Pons (tissue), 1 donor: ENCODE measurements at regions not wholly inside any gene's neighbourhood (a gene's known extent, or its start where the extent isn't known, plus 50 kb on each side); places are given as distances from the start of the nearest gene placed in this dataset.

Experiments used
- DNase-seq: peaks from one replicate; pipeline ENCODE4 v3.0.0-alpha.2; 2016; ENCODE audit warnings: low spot score

GRCh38 chr15:29917600-29918597 lies 95.6 kb upstream of the TJP1 start:
- no peak for DNase-seq

DNA sequence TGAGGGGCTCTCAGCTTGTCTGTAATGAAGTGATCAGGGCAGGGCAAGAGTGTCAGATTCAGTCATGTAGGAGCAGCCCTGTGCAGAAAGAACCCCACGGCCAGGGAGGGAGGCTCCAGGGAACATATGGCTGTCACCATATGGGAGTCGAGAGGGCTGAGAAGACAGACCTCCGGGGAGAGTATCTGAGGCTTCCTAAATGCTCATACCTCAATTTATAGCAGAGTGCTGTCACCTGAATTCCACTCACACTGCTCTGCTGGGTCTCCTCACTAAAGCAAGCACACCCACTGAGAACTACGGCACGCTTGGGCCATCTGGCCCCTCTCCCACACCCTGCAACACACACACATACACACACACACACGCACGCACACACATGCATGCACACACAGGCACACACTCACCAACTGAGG lies 92.3 kb upstream of the TJP1 start:
- DNase-seq = no peak

DNA sequence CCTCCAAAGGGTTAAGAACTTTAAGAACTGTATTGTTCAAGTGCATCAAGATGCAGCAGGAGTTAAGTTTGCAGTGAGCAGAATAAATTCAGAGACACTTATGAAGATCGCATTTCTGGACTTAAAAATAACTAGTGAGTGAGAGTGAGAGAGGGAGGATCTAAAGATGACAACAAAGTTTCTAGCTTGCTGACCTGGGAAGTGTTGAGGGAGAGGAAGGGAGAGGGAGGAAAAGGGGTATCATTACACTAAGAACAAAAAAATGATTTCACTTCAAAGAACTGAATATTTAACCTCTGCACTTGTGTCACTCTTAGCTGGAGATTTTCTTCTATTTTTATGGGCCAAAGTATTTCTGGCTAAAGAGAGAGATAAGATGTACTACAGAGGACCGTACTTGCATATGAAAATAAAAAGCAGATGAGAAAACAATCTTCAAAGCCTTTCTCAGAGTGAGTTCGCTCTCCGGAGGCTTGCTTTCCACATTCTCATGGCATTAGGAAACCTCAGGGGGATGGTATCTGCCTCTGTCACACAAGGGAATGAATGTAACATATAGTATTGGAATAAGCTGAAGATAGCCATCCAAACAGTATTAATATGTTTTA lies 91.4 kb upstream of the TJP1 start:
- DNase-seq = peak; percentile 34

- DNase-seq = no peak
These were observed 89.4 kb upstream of the TJP1 start for GRCh38 chr15:29911705-29912104.

DNA sequence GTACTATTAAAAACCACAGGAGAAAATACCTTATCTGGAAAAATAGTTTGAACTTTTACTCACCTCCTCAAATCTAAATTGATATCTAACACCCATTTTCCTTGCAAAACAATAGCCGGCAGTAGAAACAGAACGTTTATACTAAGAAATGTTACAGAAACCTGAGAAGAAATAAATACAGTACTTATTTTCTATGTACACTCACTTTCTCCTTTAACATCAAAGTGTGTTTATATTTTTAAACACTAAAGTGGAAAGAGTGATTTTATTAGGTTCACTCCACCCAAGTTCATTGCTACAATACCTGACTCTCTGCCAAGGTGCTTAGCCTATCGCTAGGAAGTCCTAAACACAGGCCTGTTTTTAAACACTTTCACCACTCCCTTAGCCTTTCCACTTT lies 87.8 kb upstream of the TJP1 start:
- DNase-seq = no peak

- no peak for DNase-seq
These were observed 82.6 kb upstream of the TJP1 start for GRCh38 chr15:29904757-29905417.

DNA sequence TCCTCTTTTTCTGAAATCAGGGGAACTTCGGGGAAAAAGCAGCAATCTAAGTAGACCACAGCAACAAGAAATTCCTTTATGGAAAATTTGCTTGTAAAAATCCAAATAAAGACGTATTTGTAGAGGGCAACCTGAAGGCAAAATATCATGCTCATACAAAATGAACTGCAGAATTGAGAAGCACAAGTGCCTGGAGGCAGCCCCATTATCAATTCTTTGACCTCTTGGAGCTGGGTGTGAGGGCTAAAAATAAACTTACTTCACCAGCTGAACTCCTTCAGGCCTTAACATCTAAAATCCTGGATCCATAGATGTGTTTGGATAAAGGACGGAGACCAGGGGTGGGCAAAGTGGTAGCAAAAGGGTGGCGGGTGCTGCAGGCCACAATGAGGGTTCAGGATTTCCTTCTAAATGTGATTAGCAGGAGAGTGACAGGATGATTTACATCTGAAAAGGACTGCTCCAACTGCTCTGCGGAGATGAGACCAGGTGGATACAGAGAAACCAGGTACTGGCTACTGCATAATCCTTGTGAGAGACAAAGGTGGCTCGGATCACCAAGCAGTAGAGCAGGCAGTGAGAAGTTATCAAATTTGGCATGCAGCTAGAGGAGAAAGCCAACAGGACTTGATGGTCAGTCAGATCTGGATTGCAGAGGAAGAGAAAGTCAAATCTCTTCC lies 81.7 kb upstream of the TJP1 start:
- DNase-seq = no peak

- no peak for DNase-seq
These were observed 80.8 kb upstream of the TJP1 start for GRCh38 chr15:29903028-29903427.

- no peak for DNase-seq
These were observed 78.2 kb upstream of the TJP1 start for GRCh38 chr15:29900237-29901189.

GRCh38 chr15:29896062-29896461 lies 73.8 kb upstream of the TJP1 start:
- DNase-seq = no peak

DNA sequence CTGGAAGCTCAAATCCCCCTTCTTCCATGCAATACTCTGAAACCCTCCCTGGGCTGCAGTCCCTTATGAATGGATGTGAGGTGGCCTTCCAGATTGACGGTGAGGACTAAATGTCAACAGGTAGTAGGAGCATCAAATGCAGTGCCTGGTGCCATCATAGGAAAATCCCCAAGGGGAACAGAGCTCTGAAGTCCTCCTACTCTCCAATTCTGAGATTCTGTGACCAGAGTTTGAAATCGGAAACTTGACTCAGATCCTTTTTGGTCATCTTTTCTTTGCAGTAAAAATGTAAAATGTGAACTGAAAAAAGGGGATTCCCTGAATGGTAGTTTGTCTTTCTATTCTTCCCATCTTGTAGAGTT lies 68.8 kb upstream of the TJP1 start:
- DNase-seq = no peak

DNA sequence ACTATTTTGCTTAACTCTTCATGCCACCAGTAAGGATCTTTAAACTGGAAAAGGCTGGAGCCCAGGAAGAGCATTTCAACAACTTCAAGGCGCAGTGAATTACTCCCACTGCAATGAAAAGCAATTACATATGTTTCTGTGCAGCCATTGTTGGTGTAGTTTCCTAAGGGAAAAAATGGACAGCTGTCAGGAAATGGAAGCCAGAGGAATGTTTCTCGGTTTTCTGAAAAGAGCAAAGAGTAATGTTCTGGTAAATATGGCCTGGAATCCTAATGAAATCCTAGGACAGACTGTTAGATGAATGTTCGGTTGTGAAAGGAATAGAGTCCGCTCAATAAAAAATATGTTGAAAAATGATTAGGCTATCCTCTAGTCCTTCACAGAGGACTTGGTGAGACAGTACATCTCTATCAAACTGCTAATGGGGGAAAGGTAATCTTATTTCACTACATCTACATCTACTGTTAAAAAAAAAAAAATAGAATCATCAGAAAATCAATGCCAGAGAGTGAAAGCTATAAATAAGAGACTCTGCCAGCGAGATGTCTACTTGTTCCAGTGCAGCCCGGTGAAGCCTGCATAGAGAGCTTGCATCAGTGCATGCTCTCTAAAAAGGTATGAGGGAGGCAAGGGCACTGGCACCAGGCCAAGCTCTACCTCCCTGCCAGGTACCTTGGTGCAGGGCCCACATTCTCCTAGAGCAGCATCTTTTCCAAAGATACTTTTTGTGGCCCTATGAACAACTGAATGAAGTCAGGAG lies 68.2 kb upstream of the TJP1 start:
- no peak for DNase-seq

DNA sequence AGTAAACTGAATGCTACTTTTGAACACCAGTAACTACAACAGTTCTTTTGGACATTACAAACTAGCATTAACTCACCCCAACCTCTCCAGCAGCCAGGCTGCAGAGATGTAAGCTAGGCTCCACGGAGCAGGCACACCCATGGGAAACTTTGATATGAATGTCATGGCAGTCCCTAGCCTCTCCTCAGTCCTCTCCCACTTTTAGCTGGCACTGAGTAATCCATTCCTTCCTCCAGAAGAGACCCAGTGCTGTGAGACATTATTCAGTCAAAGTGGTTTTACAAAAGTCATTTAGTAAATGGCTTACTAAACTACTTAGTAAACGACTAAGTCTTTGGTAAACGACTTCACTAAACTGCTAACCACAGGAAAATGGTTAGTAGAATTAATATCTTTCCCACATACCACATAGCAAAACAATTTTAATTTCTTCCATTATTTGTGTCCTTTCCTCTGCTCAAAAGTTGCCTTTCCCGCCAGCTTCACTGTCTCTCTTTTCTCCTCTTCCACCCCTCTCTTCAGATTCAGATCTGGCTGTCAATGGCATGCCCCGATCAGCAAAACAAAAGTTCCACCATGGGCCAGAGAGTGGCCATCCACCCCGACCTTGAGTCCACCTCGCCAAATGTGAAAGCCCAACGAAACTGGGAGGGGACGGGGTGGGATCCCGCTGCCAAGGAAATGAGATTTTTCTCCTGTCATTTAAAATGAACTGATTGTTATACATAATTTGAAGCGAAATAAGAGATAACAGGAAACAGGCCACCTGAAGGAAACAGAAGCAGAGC lies 67.5 kb upstream of the TJP1 start:
- DNase-seq = no peak

- DNase-seq = peak; percentile 79
These were observed 66.4 kb upstream of the TJP1 start for GRCh38 chr15:29888646-29889045.

DNA sequence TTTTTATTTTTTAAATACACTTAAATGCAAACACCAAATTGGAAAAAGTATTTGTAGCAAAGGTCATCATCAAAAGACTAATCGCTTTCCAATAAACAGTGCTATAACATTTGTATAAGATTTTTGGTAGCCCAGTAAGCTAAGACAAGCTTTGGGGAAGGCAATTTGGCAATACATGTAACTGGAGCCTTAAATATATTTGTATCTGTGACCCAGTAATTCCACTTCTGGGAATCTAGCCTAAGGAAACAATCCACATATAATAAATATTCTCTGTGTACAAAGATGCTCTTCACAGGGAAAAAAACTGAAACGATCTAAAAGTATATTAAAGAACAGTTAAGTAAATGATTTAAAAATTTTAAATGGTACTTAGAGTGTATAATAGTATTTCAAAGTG lies 65.5 kb upstream of the TJP1 start:
- no peak for DNase-seq

- no peak for DNase-seq
These were observed 62.9 kb upstream of the TJP1 start for GRCh38 chr15:29885183-29885582.

DNA sequence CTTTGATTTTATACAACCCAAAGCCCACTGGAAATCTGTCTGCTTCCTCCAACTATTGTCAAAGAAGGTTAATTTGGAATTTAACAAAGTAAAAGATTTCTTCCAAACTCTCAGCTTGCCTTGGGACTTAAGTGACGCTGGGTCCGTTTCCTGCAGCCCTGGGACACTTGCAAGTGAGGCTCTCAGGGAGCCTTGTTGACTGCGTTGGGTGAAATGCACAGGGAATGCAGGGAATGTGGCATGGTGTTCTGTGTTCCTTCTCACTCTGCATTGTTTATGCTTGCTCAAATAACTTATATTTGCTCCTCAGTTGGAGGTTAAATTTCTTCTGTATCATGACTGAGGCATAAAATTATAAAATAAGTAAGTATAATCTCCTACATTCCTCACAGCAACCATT lies 60.9 kb upstream of the TJP1 start:
- no peak for DNase-seq

GRCh38 chr15:29880886-29881285 lies 58.6 kb upstream of the TJP1 start:
- no peak for DNase-seq

DNA sequence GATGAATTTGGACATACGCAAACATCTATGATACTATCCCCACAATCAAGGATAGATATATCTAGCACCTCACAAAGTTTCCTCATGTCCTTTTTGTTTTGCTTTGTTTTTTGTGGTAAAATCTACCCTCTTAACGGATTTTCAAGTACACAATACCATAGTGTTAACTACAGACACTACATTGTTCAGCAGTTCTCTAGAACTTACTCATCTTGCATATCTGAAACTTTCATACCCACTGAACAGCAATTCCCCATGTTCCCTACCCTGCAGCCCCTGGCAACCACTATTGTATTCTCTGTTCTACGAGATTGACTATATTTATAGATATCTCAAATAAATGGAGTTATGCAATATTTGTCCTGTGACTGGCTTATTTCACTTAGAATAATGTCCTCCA lies 58.1 kb upstream of the TJP1 start:
- DNase-seq = peak; percentile 75

DNA sequence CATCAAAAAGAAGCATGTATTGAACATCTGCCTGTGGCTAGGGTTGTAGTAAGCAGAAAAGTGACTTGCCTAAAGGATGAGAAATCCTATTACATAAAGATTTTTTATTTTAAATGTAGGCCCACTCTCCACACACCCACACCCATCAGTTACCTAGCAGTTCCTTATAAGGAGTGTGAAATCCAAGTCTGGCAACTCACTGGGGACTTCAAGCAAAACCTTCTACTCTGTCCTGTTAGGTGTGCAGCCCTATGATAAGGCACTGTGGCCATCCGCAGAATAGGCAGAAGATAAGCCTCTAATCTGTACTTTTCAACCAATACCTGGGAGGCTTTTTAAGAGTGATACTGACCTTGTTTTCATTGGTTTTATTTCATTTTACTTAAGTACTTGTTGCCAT lies 52.7 kb upstream of the TJP1 start:
- DNase-seq = no peak
